ENCODE measurements at regions not wholly inside any gene's neighbourhood (a gene's known extent, or its start where the extent isn't known, plus 50 kb on each side); places are given as distances from the start of the nearest gene placed in this dataset.

- TF ChIP-seq, protein P1, sequence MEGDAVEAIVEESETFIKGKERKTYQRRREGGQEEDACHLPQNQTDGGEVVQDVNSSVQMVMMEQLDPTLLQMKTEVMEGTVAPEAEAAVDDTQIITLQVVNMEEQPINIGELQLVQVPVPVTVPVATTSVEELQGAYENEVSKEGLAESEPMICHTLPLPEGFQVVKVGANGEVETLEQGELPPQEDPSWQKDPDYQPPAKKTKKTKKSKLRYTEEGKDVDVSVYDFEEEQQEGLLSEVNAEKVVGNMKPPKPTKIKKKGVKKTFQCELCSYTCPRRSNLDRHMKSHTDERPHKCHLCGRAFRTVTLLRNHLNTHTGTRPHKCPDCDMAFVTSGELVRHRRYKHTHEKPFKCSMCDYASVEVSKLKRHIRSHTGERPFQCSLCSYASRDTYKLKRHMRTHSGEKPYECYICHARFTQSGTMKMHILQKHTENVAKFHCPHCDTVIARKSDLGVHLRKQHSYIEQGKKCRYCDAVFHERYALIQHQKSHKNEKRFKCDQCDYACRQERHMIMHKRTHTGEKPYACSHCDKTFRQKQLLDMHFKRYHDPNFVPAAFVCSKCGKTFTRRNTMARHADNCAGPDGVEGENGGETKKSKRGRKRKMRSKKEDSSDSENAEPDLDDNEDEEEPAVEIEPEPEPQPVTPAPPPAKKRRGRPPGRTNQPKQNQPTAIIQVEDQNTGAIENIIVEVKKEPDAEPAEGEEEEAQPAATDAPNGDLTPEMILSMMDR (IDR thresholded peaks at IDR 0.05) = no peak
- no peak for TF ChIP-seq POLR2A (IDR thresholded peaks at IDR 0.05)
Measured at GRCh38 chr1:193581341-193581740, 394.9 kb upstream of the B3GALT2 start.
